GM23338 (cell line): ENCODE measurements at regions not wholly inside any gene's neighbourhood (a gene's known extent, or its start where the extent isn't known, plus 50 kb on each side); places are given as distances from the start of the nearest gene placed in this dataset.

Source experiments
- ATAC-seq: fragments of 200-7000 bp; cut with Tn5 transposase; 3 replicates; pipeline ENCODE4 v1.9.1; 2020
- DNase-seq: peaks from one replicate; pipeline ENCODE4 v3.0.0-alpha.2; 2015; ENCODE audit warnings: low spot score
- H2AFZ ChIP-seq: fragments of 200-600 bp; sonication (generic); 2 replicates; pipeline ENCODE4 v1.8.0; 2016; ENCODE audit warnings: antibody characterized with exemption, mild to moderate bottlenecking, moderate library complexity
- H3F3A ChIP-seq: fragments of 200-600 bp; sonication (generic); replicated peaks from 2 replicates; pipeline ENCODE4 v1.8.0; 2017; ENCODE audit warnings: antibody characterized with exemption, mixed run types, low read depth
- H3K27ac ChIP-seq: fragments of 200-600 bp; sonication (generic); 2 replicates; pipeline ENCODE4 v1.6.1; 2016; ENCODE audit warnings: low read depth
- H3K27me3 ChIP-seq: fragments of 200-600 bp; sonication (generic); 2 replicates; pipeline ENCODE4 v1.8.0; 2016; ENCODE audit warnings: mild to moderate bottlenecking, mixed run types, moderate library complexity; ENCODE audit not compliant: insufficient read depth
- H3K36me3 ChIP-seq: fragments of 200-600 bp; sonication (generic); 2 replicates; pipeline ENCODE4 v1.8.0; 2016; ENCODE audit warnings: mild to moderate bottlenecking; ENCODE audit not compliant: insufficient read depth
- H3K4me1 ChIP-seq: fragments of 200-600 bp; sonication (generic); 2 replicates; pipeline ENCODE4 v1.8.0; 2016; ENCODE audit warnings: mild to moderate bottlenecking, moderate library complexity; ENCODE audit not compliant: insufficient read depth
- H3K4me2 ChIP-seq: fragments of 200-600 bp; sonication (generic); 2 replicates; pipeline ENCODE4 v1.7.1; 2017; ENCODE audit warnings: mixed run types
- H3K4me3 ChIP-seq: fragments of 200-600 bp; sonication (generic); 2 replicates; pipeline ENCODE4 v1.6.1; 2016; ENCODE audit warnings: mixed run types
- H3K79me2 ChIP-seq: fragments of 200-600 bp; sonication (generic); replicated peaks from 2 replicates; pipeline ENCODE4 v1.8.0; 2017; ENCODE audit warnings: mild to moderate bottlenecking; ENCODE audit not compliant: insufficient read depth
- H3K9me2 ChIP-seq: fragments of 200-600 bp; sonication (generic); 2 replicates; pipeline ENCODE4 v1.8.0; 2017; ENCODE audit not compliant: insufficient read depth
- H4K20me1 ChIP-seq: fragments of 200-600 bp; sonication (generic); replicated peaks from 2 replicates; pipeline ENCODE4 v1.8.0; 2017; ENCODE audit warnings: mild to moderate bottlenecking; ENCODE audit not compliant: insufficient read depth
- H3K27ac Mint-ChIP-seq: 2 replicates; pipeline ENCODE4 v1.8.0; 2020; ENCODE audit warnings: inconsistent platforms, mild to moderate bottlenecking, moderate library complexity, mixed read lengths
- H3K27me3 Mint-ChIP-seq: 3 replicates; pipeline ENCODE4 v1.8.0; 2022; ENCODE audit warnings: low read depth, mild to moderate bottlenecking, moderate library complexity, mixed read lengths, inconsistent platforms; ENCODE audit not compliant: insufficient read depth, poor library complexity
- H3K36me3 Mint-ChIP-seq: 3 replicates; pipeline ENCODE4 v1.8.0; 2021; ENCODE audit warnings: low read depth, mild to moderate bottlenecking, inconsistent platforms, moderate library complexity, mixed read lengths
- H3K4me1 Mint-ChIP-seq: 3 replicates; pipeline ENCODE4 v1.8.0; 2020; ENCODE audit warnings: mild to moderate bottlenecking, inconsistent platforms, mixed read lengths
- H3K4me3 Mint-ChIP-seq: 3 replicates; pipeline ENCODE4 v1.8.0; 2021; ENCODE audit warnings: moderate library complexity, mild to moderate bottlenecking, inconsistent platforms, mixed read lengths
- H3K9me3 Mint-ChIP-seq: 3 replicates; pipeline ENCODE4 v1.8.0; 2020; ENCODE audit warnings: moderate library complexity, mild to moderate bottlenecking, inconsistent platforms, mixed read lengths
- CREB1 ChIP-seq: fragments of 250-450 bp; sonication (Bioruptor Pico); IDR thresholded peaks from 2 replicates; pipeline ENCODE4 v1.5.0; 2020; ENCODE audit warnings: low read depth, mild to moderate bottlenecking, moderate library complexity
- CTCF ChIP-seq, 2 experiments: fragments of 200-600 bp in 1 of 2; sonication (generic) in 1 of 2; conservative IDR thresholded peaks; 2 replicates each; pipeline versions ENCODE4 v1.5.1 to v1.6.1; 2016 to 2017; ENCODE audit warnings: antibody characterized with exemption in 2 of 2, low read depth in 2 of 2, mild to moderate bottlenecking in 2 of 2, moderate library complexity in 1 of 2
- EZH2 ChIP-seq: fragments of 200-600 bp; sonication (generic); IDR thresholded peaks from one replicate; pipeline ENCODE4 v1.8.0; 2017; ENCODE audit warnings: antibody characterized with exemption, mild to moderate bottlenecking, low read depth; ENCODE audit not compliant: unreplicated experiment
- EZH2phosphoT487 ChIP-seq: fragments of 200-600 bp; sonication (generic); IDR thresholded peaks from one replicate; pipeline ENCODE4 v1.8.1; 2018; ENCODE audit warnings: antibody characterized with exemption; ENCODE audit not compliant: unreplicated experiment
- JUNB ChIP-seq: IDR thresholded peaks from one replicate; pipeline ENCODE4 v1.6.1; 2016; ENCODE audit warnings: antibody characterized with exemption; ENCODE audit not compliant: unreplicated experiment
- NANOG ChIP-seq: IDR thresholded peaks from 2 replicates; pipeline ENCODE4 v1.6.1; 2016; ENCODE audit warnings: antibody characterized with exemption, borderline replicate concordance
- POLR2AphosphoS5 ChIP-seq: IDR thresholded peaks from 2 replicates; pipeline ENCODE4 v1.6.1; 2016; ENCODE audit warnings: antibody characterized with exemption, low read depth
- REST ChIP-seq: IDR thresholded peaks from one replicate; pipeline ENCODE4 v1.6.1; 2018; ENCODE audit warnings: antibody characterized with exemption; ENCODE audit not compliant: unreplicated experiment
- STAT1 ChIP-seq: IDR thresholded peaks from one replicate; pipeline ENCODE4 v1.6.1; 2016; ENCODE audit warnings: antibody characterized with exemption; ENCODE audit not compliant: unreplicated experiment
- ZNF114 ChIP-seq: fragments of 250-450 bp; sonication (Bioruptor Pico); IDR thresholded peaks from 2 replicates; pipeline ENCODE4 v1.5.0; 2020; ENCODE audit warnings: mild to moderate bottlenecking, moderate library complexity
- ZNF331 ChIP-seq: fragments of 250-450 bp; sonication (Bioruptor Pico); IDR thresholded peaks from 2 replicates; pipeline ENCODE4 v1.5.0; 2020; ENCODE audit warnings: low read depth, mild to moderate bottlenecking, moderate library complexity

DNA sequence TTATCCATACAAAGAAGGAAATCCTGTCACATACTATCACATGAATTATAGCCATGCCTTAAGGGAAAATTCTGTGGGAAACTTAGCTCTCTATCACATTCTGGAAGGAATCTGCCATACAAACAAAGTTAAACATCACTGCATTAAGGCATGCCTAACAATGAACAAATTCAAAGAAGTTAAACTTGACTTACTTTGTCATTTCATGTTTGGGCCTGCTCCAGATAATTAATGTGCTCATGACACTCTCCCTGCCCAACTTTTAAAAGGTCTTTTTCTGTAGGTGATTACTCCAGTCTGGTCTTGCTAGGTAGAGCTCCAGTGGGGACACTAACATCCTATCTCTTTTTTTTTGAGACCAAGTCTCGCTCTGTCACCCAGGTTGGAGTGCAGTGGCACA, 230.5 kb downstream of the AEBP2 start:
- Mint-ChIP-seq H3K9me3 (no peaks in the 10 kb centered on the region), H3K36me3 (no peaks in the 10 kb centered on the region), H3K4me3 (no peak overlapping the region), H3K27me3 (no peaks in the 10 kb centered on the region), H3K27ac (no peak overlapping the region), H3K4me1 (no peaks in the 10 kb centered on the region)
- Histone ChIP-seq H3K36me3 (no peaks in the 10 kb centered on the region), H3K4me2 (no peak overlapping the region), H3K27me3 (no peaks in the 10 kb centered on the region), H3K9me2 (peaks cover 9% of the 10 kb centered on the region), H3K79me2 (no peaks in the 10 kb centered on the region), H3K27ac (no peak overlapping the region), H2AFZ (no peak overlapping the region), H4K20me1 (no peaks in the 10 kb centered on the region), H3K4me3 (no peak overlapping the region), H3F3A (no peaks in the 10 kb centered on the region), H3K4me1 (no peaks in the 10 kb centered on the region)
- TF ChIP-seq STAT1 (no peak), REST (no peak), EZH2phosphoT487 (no peak), ZNF331 (CRISPR knock-in tag) (no peak), CREB1 (CRISPR knock-in tag) (no peak), JUNB (no peak), POLR2AphosphoS5 (no peak), EZH2 (no peak), CTCF (conservative IDR thresholded peaks at IDR 0.05; ENCODE audit: low read depth in 2 of 2) (no peak)
- DNase-seq, result no peak
- ATAC-seq, result no peak

DNA sequence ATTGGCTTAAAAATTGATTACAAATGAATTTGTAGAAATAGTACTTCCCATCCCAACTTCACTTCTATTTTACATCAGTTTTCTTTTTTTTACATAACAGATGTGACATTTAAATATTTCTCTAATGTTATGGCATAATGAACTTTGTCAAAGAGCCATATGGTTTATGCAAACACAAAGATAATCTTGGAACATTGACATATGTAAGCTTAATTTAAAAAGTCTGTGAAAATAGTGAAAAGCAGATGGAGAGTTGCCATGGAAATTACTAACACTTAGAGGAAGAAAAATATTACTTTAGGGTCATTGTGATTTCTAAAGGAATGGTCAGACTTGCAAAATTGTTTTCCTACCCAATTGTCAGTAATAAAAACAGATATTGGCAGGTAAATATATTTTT, 232.4 kb downstream of the AEBP2 start:
- no peak overlapping the region for H3K4me3 Mint-ChIP-seq
- Histone ChIP-seq H3K4me1 (no peaks in the 10 kb centered on the region), H3K27ac (no peak overlapping the region), H3K27me3 (no peaks in the 10 kb centered on the region), H3K4me2 (no peak overlapping the region), H3F3A (no peaks in the 10 kb centered on the region), H3K9me2 (peaks cover 6% of the 10 kb centered on the region), H3K36me3 (no peaks in the 10 kb centered on the region), H2AFZ (no peak overlapping the region), H3K79me2 (no peaks in the 10 kb centered on the region), H3K4me3 (no peak overlapping the region), H4K20me1 (no peaks in the 10 kb centered on the region)
- no peak overlapping the region for H3K27ac Mint-ChIP-seq
- no peaks in the 10 kb centered on the region for H3K9me3 Mint-ChIP-seq
- no peaks in the 10 kb centered on the region for H3K4me1 Mint-ChIP-seq
- DNase-seq (no peak), ATAC-seq (no peak)
- H3K27me3 Mint-ChIP-seq, result no peaks in the 10 kb centered on the region
- H3K36me3 Mint-ChIP-seq, result no peaks in the 10 kb centered on the region; the same call in 2 of the 3 replicates
- no peak for TF ChIP-seq EZH2phosphoT487
- no peak for TF ChIP-seq JUNB
- no peak for TF ChIP-seq STAT1
- TF ChIP-seq EZH2, result no peak
- no peak for TF ChIP-seq NANOG
- TF ChIP-seq ZNF114 (CRISPR knock-in tag), result no peak
- no peak for TF ChIP-seq REST
- TF ChIP-seq CTCF (conservative IDR thresholded peaks at IDR 0.05; ENCODE audit: low read depth in 2 of 2), result no peak
- TF ChIP-seq ZNF331 (CRISPR knock-in tag), result no peak
- no peak for TF ChIP-seq CREB1 (CRISPR knock-in tag)
- TF ChIP-seq POLR2AphosphoS5, result no peak
